Stomach (tissue), 8 donors: ENCODE measurements at regions not wholly inside any gene's neighbourhood (a gene's known extent, or its start where the extent isn't known, plus 50 kb on each side); places are given as distances from the start of the nearest gene placed in this dataset.

Experiments
- DNase-seq, 2 donors: peaks; one replicate each; pipeline versions ENCODE4 v3.0.0 to v3.0.0-alpha.2; 2013 to 2019
- H3K27ac ChIP-seq, 5 donors: fragments of 200-600 bp in 4 of 5; sonication (generic) in 4 of 5; one replicate each; pipeline ENCODE4 v1.5.1; 2013 to 2019; ENCODE audit warnings: mild to moderate bottlenecking in 1 of 5, moderate library complexity in 1 of 5
- H3K27me3 ChIP-seq, 3 donors: fragments of 200-600 bp; sonication (generic); one replicate each; pipeline ENCODE4 v1.5.1; 2017 to 2019; ENCODE audit warnings: mixed run types in 1 of 3
- H3K36me3 ChIP-seq, 4 donors: fragments of 200-600 bp; sonication (generic); 1 replicate in 3 of 4; 2 replicates in 1 of 4; pipeline ENCODE4 v1.5.1; 2016 to 2019
- H3K4me1 ChIP-seq, 4 donors: fragments of 200-600 bp; sonication (generic); one replicate each; pipeline ENCODE4 v1.5.1; 2016 to 2019
- H3K4me3 ChIP-seq, 4 donors: fragments of 200-600 bp; sonication (generic) in 3 of 4; one replicate each; pipeline ENCODE4 v1.5.1; 2016 to 2019; ENCODE audit warnings: mild to moderate bottlenecking in 1 of 4
- H3K9me3 ChIP-seq, 4 donors: fragments of 200-600 bp; sonication (generic); one replicate each; pipeline ENCODE4 v1.5.1; 2016 to 2019
- CTCF ChIP-seq, 7 experiments: fragments of 450-650 bp in 4 of 7; fragments of 200-600 bp in 3 of 7; sonication (generic) in 3 of 7; IDR thresholded peaks; one replicate each; pipeline ENCODE4 v1.5.1; 2016 to 2019; ENCODE audit warnings: antibody characterized with exemption in 7 of 7, control low read depth in 2 of 7, mild to moderate bottlenecking in 1 of 7
- EP300 ChIP-seq: sonication (generic); formaldehyde crosslinking; IDR thresholded peaks from one replicate; pipeline ENCODE4 v1.6.1; 2017; ENCODE audit warnings: antibody characterized with exemption
- POLR2A ChIP-seq, 4 donors: fragments of 450-650 bp; IDR thresholded peaks; one replicate each; pipeline ENCODE4 v1.6.1; 2016; ENCODE audit warnings: antibody characterized with exemption in 4 of 4, control low read depth in 2 of 4, mild to moderate bottlenecking in 1 of 4, moderate library complexity in 1 of 4
- POLR2AphosphoS5 ChIP-seq, 3 donors: sonication (generic); formaldehyde crosslinking; IDR thresholded peaks; one replicate each; pipeline ENCODE4 v1.6.1; 2016; ENCODE audit warnings: antibody characterized with exemption in 3 of 3
- WGBS, 5 donors: extraction: QIAGEN DNeasy Blood & Tissue Kit in 3 of 5; methylation state at CpG; one replicate each; pipeline versions ENCODE4 v1.1.5 to v1.1.7; 2013 to 2018; 5-methylcytosine and 5-hydroxymethylcytosine counted together
- intact Hi-C: fragments of 100-400 bp; cut with DNase I; formaldehyde crosslinking; loops from one replicate; pipeline ENCODE4 v1.15.1; 2023; ENCODE audit warnings: low total_unique reads
- donor health status: healthy with polysubstance abuse.
- donor health status: Bipolar disorder and iron deficiency.
- donor health status: healthy.

- H3K9me3 ChIP-seq = no peaks in the 10 kb centered on the region
- DNase-seq = no peak
- 89 to 95% (median 93%) methylated on average over 7 of the region's 7 CpGs for WGBS, 5 donors
- no peak overlapping the region for H3K27ac ChIP-seq
- no peaks in the 10 kb centered on the region for H3K36me3 ChIP-seq
- no peak overlapping the region for H3K4me3 ChIP-seq
- intact Hi-C loops = no loop called here
- H3K27me3 ChIP-seq = no peaks in the 10 kb centered on the region
- H3K4me1 ChIP-seq = peaks cover 0 to 14% (median 8%) of the 10 kb centered on the region in 4 donors
- TF ChIP-seq EP300 (no peak), CTCF (IDR thresholded peaks at IDR 0.05) (no peak), POLR2AphosphoS5 (IDR thresholded peaks at IDR 0.05) (no peak), POLR2A (IDR thresholded peaks at IDR 0.05) (no peak)
Observed at GRCh38 chr10:78868861-78869260, 199.9 kb upstream of the ZMIZ1 start.

GRCh38 chr10:78869508-78870454 is 199.0 kb upstream of the ZMIZ1 start:
- 73 to 82% (median 76%) methylated on average over 23 of the region's 23 CpGs for WGBS, 5 donors
- Histone ChIP-seq H3K36me3 (no peaks in the 10 kb centered on the region), H3K27me3 (no peaks in the 10 kb centered on the region), H3K4me1 (peaks cover 0 to 14% (median 8%) of the 10 kb centered on the region in 4 donors), H3K9me3 (no peaks in the 10 kb centered on the region), H3K27ac (no peak overlapping the region), H3K4me3 (no peak overlapping the region)
- TF ChIP-seq POLR2A (IDR thresholded peaks at IDR 0.05) (no peak), EP300 (no peak), POLR2AphosphoS5 (IDR thresholded peaks at IDR 0.05) (no peak), CTCF (IDR thresholded peaks at IDR 0.05) (no peak)
- intact Hi-C loops = no loop called here
- no peak for DNase-seq

GRCh38 chr10:78870458-78870857 is 198.3 kb upstream of the ZMIZ1 start:
- no peak overlapping the region for H3K27ac ChIP-seq
- peaks cover 0 to 8% (median 3%) of the 10 kb centered on the region in 4 donors for H3K4me1 ChIP-seq
- no peak overlapping the region for H3K4me3 ChIP-seq
- 76 to 86% (median 84%) methylated on average over 3 of the region's 3 CpGs for WGBS, 5 donors
- no peaks in the 10 kb centered on the region for H3K27me3 ChIP-seq
- H3K9me3 ChIP-seq = no peaks in the 10 kb centered on the region
- intact Hi-C loops = no loop called here
- H3K36me3 ChIP-seq = no peaks in the 10 kb centered on the region
- DNase-seq = no peak
- TF ChIP-seq POLR2AphosphoS5 (IDR thresholded peaks at IDR 0.05) (no peak), CTCF (IDR thresholded peaks at IDR 0.05) (no peak), POLR2A (IDR thresholded peaks at IDR 0.05) (no peak), EP300 (no peak)

- Histone ChIP-seq H3K4me1 (no peaks in the 10 kb centered on the region), H3K9me3 (no peaks in the 10 kb centered on the region), H3K4me3 (no peak overlapping the region), H3K36me3 (no peaks in the 10 kb centered on the region), H3K27ac (no peak overlapping the region), H3K27me3 (no peaks in the 10 kb centered on the region)
- TF ChIP-seq POLR2AphosphoS5 (IDR thresholded peaks at IDR 0.05) (no peak), CTCF (IDR thresholded peaks at IDR 0.05) (no peak), POLR2A (IDR thresholded peaks at IDR 0.05) (no peak), EP300 (no peak)
- 89 to 95% (median 91%) methylated on average over 3 of the region's 3 CpGs for WGBS, 5 donors
- intact Hi-C loops = no loop called here
- no peak for DNase-seq
Observed at GRCh38 chr10:78871796-78872195, 197.0 kb upstream of the ZMIZ1 start.
